GM12875 (cell line): ENCODE measurements at regions not wholly inside any gene's neighbourhood (a gene's known extent, or its start where the extent isn't known, plus 50 kb on each side); places are given as distances from the start of the nearest gene placed in this dataset.
"Not testable (repeated sequence)": the region's sequence is repeated elsewhere in the genome, so short reads cannot be mapped to it uniquely, and the experiment has no call there.

ENCODE experiments used
- H3K4me3 ChIP-seq: one replicate; pipeline ENCODE4 v1.5.1; 2011; ENCODE audit warnings: low read depth, low read length, control low read depth
- CTCF ChIP-seq: IDR thresholded peaks from 2 replicates; pipeline ENCODE4 v1.5.1; 2011; ENCODE audit warnings: low read depth, mild to moderate bottlenecking, control low read depth, inconsistent platforms, low read length, moderate library complexity, borderline replicate concordance; ENCODE audit not compliant: insufficient read depth

GRCh38 chr2:89833780-89834117, 1142.3 kb downstream of the RPIA start:
- TF ChIP-seq CTCF: no peak
- H3K4me3 ChIP-seq: no peak overlapping the region

GRCh38 chr2:89834306-89834705, 1142.8 kb downstream of the RPIA start:
- TF ChIP-seq CTCF: no peak
- no peak overlapping the region for H3K4me3 ChIP-seq

- H3K4me3 ChIP-seq: not testable (repeated sequence)
These were observed 1144.9 kb downstream of the RPIA start for GRCh38 chr2:89836326-89836725.

- no peak for TF ChIP-seq CTCF
- no peak overlapping the region for H3K4me3 ChIP-seq
These were observed 1146.6 kb downstream of the RPIA start for GRCh38 chr2:89837962-89838625.

- H3K4me3 ChIP-seq: not testable (repeated sequence)
These were observed 1148.7 kb downstream of the RPIA start for GRCh38 chr2:89840175-89840574.

GRCh38 chr2:89840781-89841475, 1149.5 kb downstream of the RPIA start:
- not testable (repeated sequence) for H3K4me3 ChIP-seq

GRCh38 chr2:89841476-89841840, 1150.0 kb downstream of the RPIA start:
- TF ChIP-seq CTCF: no peak

GRCh38 chr2:89842180-89842908, 1150.9 kb downstream of the RPIA start:
- TF ChIP-seq CTCF: peak; percentile 32; the same call in 1 of the 2 replicates
- no peak overlapping the region for H3K4me3 ChIP-seq

More at GRCh38 chr2:89841476-89841840, 1150.0 kb downstream of the RPIA start:
- no peak overlapping the region for H3K4me3 ChIP-seq
